ENCODE measurements at regions not wholly inside any gene's neighbourhood (a gene's known extent, or its start where the extent isn't known, plus 50 kb on each side); places are given as distances from the start of the nearest gene placed in this dataset.

GRCh38 chr5:135161221-135161620 is 127.2 kb upstream of the PITX1 start:
- TF ChIP-seq, protein P1, sequence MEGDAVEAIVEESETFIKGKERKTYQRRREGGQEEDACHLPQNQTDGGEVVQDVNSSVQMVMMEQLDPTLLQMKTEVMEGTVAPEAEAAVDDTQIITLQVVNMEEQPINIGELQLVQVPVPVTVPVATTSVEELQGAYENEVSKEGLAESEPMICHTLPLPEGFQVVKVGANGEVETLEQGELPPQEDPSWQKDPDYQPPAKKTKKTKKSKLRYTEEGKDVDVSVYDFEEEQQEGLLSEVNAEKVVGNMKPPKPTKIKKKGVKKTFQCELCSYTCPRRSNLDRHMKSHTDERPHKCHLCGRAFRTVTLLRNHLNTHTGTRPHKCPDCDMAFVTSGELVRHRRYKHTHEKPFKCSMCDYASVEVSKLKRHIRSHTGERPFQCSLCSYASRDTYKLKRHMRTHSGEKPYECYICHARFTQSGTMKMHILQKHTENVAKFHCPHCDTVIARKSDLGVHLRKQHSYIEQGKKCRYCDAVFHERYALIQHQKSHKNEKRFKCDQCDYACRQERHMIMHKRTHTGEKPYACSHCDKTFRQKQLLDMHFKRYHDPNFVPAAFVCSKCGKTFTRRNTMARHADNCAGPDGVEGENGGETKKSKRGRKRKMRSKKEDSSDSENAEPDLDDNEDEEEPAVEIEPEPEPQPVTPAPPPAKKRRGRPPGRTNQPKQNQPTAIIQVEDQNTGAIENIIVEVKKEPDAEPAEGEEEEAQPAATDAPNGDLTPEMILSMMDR (IDR thresholded peaks at IDR 0.05): no peak
- no peak for TF ChIP-seq POLR2A (IDR thresholded peaks at IDR 0.05)

Data from esophagus squamous epithelium (tissue), 4 donors.